OCI-LY1 (cell line): ENCODE measurements at regions not wholly inside any gene's neighbourhood (a gene's known extent, or its start where the extent isn't known, plus 50 kb on each side); places are given as distances from the start of the nearest gene placed in this dataset.

Source experiments
- H2AFZ ChIP-seq: fragments of 200-600 bp; sonication (generic), shearing (Covaris generic); 2 replicates; pipeline ENCODE4 v1.6.0; 2014; ENCODE audit warnings: antibody characterized with exemption, mild to moderate bottlenecking, low read length
- H3F3A ChIP-seq: fragments of 200-600 bp; sonication (generic), shearing (Covaris generic); 2 replicates; pipeline ENCODE4 v1.6.0; 2014; ENCODE audit warnings: mild to moderate bottlenecking, antibody characterized with exemption, low read length, moderate library complexity; ENCODE audit not compliant: insufficient read depth
- H3K27ac ChIP-seq: fragments of 200-600 bp; sonication (generic); 2 replicates; pipeline ENCODE4 v1.5.1; 2014; ENCODE audit warnings: low read length, mixed run types, mild to moderate bottlenecking, low read depth; ENCODE audit not compliant: poor library complexity, severe bottlenecking
- H3K27me3 ChIP-seq: fragments of 200-600 bp; sonication (generic); 2 replicates; pipeline ENCODE4 v1.6.0; 2014; ENCODE audit warnings: antibody characterized with exemption, mild to moderate bottlenecking, low read length, moderate library complexity; ENCODE audit not compliant: insufficient read depth
- H3K36me3 ChIP-seq: fragments of 200-600 bp; sonication (generic); 2 replicates; pipeline ENCODE4 v1.6.1; 2014; ENCODE audit warnings: mild to moderate bottlenecking, antibody characterized with exemption, low read length, moderate library complexity, mixed read lengths; ENCODE audit not compliant: insufficient read depth
- H3K4me1 ChIP-seq: fragments of 200-600 bp; sonication (generic); 2 replicates; pipeline ENCODE4 v1.5.1; 2014; ENCODE audit warnings: mild to moderate bottlenecking, low read length, moderate library complexity; ENCODE audit not compliant: insufficient read depth, severe bottlenecking
- H3K4me2 ChIP-seq: fragments of 200-600 bp; sonication (generic), shearing (Covaris generic); 2 replicates; pipeline ENCODE4 v1.6.1; 2014; ENCODE audit warnings: low read length
- H3K4me3 ChIP-seq: fragments of 200-600 bp; sonication (generic); 2 replicates; pipeline ENCODE4 v1.5.1; 2014; ENCODE audit warnings: low read length, low read depth, mild to moderate bottlenecking, mixed read lengths; ENCODE audit not compliant: poor library complexity, severe bottlenecking
- H3K79me2 ChIP-seq: fragments of 200-600 bp; shearing (Covaris generic); 2 replicates; pipeline ENCODE4 v1.6.1; 2016; ENCODE audit warnings: mixed run types, low read length, mixed read lengths; ENCODE audit not compliant: insufficient read depth
- H3K9ac ChIP-seq: fragments of 200-600 bp; sonication (generic), shearing (Covaris generic); 2 replicates; pipeline ENCODE4 v1.6.1; 2014; ENCODE audit warnings: mild to moderate bottlenecking, low read length, mixed read lengths
- H3K9me2 ChIP-seq: fragments of 200-600 bp; sonication (generic), shearing (Covaris generic); 2 replicates; pipeline ENCODE4 v1.6.1; 2014; ENCODE audit warnings: low read depth, mild to moderate bottlenecking, low read length, mixed read lengths
- H3K9me3 ChIP-seq: fragments of 200-600 bp; shearing (Covaris generic); 2 replicates; pipeline ENCODE4 v1.6.1; 2014; ENCODE audit warnings: low read length, mixed read lengths
- H4K20me1 ChIP-seq: fragments of 200-600 bp; sonication (generic), shearing (Covaris generic); 2 replicates; pipeline ENCODE4 v1.6.0; 2016; ENCODE audit warnings: mild to moderate bottlenecking, low read length; ENCODE audit not compliant: insufficient read depth
- CTCF ChIP-seq: fragments of 200-600 bp; sonication (generic), shearing (Covaris generic); IDR thresholded peaks from 2 replicates; pipeline ENCODE4 v1.5.1; 2017; ENCODE audit warnings: mild to moderate bottlenecking, antibody characterized with exemption, low read length, moderate library complexity, mixed read lengths
- EZH2 ChIP-seq: fragments of 200-600 bp; sonication (generic), shearing (Covaris generic); IDR thresholded peaks from 2 replicates; pipeline ENCODE4 v1.8.0; 2017; ENCODE audit warnings: borderline replicate concordance, mixed run types, mild to moderate bottlenecking, antibody characterized with exemption, low read length, moderate library complexity, mixed read lengths

- Histone ChIP-seq H3K9me2 (no peaks in the 10 kb centered on the region), H3K36me3 (no peaks in the 10 kb centered on the region), H3K79me2 (no peaks in the 10 kb centered on the region), H2AFZ (no peak overlapping the region), H3K9ac (no peak overlapping the region), H4K20me1 (no peaks in the 10 kb centered on the region), H3K27ac (no peak overlapping the region), H3K4me3 (no peak overlapping the region), H3K27me3 (no peaks in the 10 kb centered on the region), H3K4me2 (no peak overlapping the region), H3F3A (no peaks in the 10 kb centered on the region), H3K9me3 (no peaks in the 10 kb centered on the region), H3K4me1 (no peaks in the 10 kb centered on the region)
- TF ChIP-seq EZH2 = no peak
- TF ChIP-seq CTCF = no peak
Measured at GRCh38 chr2:185306119-185306518, 432.5 kb upstream of the FSIP2 start.

- Histone ChIP-seq H3K36me3 (no peaks in the 10 kb centered on the region), H2AFZ (no peak overlapping the region), H3K9ac (no peak overlapping the region), H3K27me3 (no peaks in the 10 kb centered on the region), H3K9me3 (no peaks in the 10 kb centered on the region), H3K27ac (no peak overlapping the region), H4K20me1 (no peaks in the 10 kb centered on the region), H3K9me2 (no peaks in the 10 kb centered on the region), H3K4me2 (no peak overlapping the region), H3K79me2 (no peaks in the 10 kb centered on the region), H3K4me1 (no peaks in the 10 kb centered on the region), H3F3A (no peaks in the 10 kb centered on the region), H3K4me3 (no peak overlapping the region)
- TF ChIP-seq EZH2 (no peak), CTCF (no peak)
Measured at GRCh38 chr2:185316383-185316782, 422.2 kb upstream of the FSIP2 start.

GRCh38 chr2:185318271-185318724, 420.3 kb upstream of the FSIP2 start:
- no peaks in the 10 kb centered on the region for H3K9me2 ChIP-seq
- no peaks in the 10 kb centered on the region for H3K4me1 ChIP-seq
- no peaks in the 10 kb centered on the region for H3K27me3 ChIP-seq
- no peak overlapping the region for H3K4me3 ChIP-seq
- no peak overlapping the region for H3K4me2 ChIP-seq
- no peaks in the 10 kb centered on the region for H4K20me1 ChIP-seq
- H3K9ac ChIP-seq = no peak overlapping the region
- no peaks in the 10 kb centered on the region for H3K36me3 ChIP-seq
- no peak for TF ChIP-seq CTCF
- no peaks in the 10 kb centered on the region for H3F3A ChIP-seq
- H3K9me3 ChIP-seq = no peaks in the 10 kb centered on the region
- no peak overlapping the region for H2AFZ ChIP-seq
- no peak overlapping the region for H3K27ac ChIP-seq
- H3K79me2 ChIP-seq = no peaks in the 10 kb centered on the region
